Islet precursor cell (in vitro differentiated cells): ENCODE measurements at regions not wholly inside any gene's neighbourhood (a gene's known extent, or its start where the extent isn't known, plus 50 kb on each side); places are given as distances from the start of the nearest gene placed in this dataset.
"Not testable (repeated sequence)": the region's sequence is repeated elsewhere in the genome, so short reads cannot be mapped to it uniquely, and the experiment has no call there.

ENCODE experiments used
- DNase-seq: peaks from one replicate; pipeline ENCODE4 v3.0.0-alpha.2; 2018

DNA sequence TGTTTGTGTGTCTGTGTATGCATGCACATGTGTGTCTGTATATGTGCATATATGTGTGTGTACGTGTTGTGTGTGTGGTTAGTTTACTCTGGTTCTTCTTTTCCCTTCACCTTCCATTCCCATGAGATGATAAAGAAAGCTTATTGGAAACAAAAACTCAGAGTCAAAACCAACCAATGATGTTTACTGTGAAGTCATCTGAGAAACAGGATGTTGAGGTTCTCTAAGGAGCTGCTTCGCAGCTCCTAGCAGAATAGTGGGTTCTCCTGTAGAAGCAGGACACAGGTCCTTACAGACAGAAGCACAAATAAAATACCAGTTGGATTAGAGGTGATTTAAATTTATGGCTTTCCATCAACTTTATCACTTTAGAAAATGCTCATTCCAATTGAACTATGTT is 256.1 kb upstream of the PLET1 start:
- DNase-seq, result no peak

DNA sequence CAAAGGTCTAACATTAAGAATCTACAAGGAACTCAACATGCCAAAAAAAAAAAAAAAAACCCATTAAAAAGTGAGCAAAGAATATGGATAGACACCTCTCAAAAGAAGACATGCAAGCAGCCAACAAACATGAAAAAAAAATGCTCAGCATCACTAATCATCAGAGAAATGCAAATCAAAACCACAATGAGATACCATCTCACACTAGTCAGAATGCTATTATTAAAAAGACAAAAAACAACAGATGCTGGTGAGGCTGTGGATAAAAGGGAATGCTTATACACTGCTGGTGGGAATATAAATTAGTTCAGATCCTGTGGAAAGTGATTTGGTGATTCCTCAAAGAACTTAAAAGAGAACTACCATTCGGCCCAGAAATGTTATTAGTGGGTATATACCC is 257.7 kb upstream of the PLET1 start:
- no peak for DNase-seq

DNA sequence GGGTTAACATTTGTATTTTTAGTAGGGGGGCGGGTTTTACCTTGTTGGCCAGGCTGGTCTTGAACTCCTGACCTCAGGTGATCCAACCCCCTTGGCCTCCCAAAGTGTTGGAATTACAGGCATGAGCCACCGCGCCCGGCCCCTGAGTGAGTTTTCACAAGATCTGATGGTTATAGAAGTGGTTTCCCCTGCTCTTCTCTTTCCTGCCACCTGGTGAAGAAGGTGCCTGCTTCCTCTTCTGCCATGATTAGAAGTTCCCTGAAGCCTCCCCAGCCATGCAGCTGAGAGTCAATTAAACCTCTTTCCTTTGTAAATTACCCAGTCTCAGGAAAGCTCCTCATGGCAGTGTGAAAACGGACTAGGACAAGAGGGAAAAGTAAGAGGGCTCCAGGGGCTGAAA is 259.1 kb upstream of the PLET1 start:
- no peak for DNase-seq

DNA sequence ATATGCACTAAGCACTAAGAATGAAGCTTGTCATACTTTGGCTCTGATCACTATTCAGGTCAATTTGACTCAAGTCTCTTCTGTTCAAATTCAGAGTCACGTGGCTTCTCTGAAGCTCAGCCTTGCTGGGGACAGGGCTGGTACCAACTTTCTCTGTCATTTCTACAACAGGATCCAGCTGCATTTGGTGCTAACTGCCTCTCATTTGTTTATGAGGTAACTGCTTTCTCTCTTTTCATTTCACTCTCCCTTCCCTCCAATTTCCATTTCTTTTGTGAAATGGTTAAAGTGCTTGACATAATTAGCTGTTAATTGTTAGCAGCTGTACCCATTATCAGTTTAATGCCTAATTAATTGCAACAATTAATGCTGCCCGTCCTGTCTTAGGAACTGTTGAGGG is 259.7 kb upstream of the PLET1 start:
- no peak for DNase-seq

DNA sequence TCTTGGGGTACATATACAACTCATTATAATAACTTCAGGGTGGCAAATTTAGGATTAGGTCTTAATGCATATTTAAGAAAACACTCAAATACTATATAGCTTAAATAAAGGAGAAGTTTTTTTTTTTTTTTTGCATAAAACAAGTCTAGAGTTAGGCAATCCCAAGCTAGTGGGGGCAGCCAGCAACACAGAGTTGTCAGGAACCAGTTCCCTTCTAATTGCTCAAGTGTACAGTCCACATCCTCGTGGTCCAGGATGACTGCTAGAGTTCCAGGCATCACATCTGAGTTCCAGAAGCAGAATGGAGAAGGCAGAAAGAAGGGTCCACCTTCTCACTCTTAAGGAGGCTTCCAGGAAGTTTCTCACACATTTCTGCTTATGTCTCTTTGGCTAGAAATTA is 261.9 kb upstream of the PLET1 start:
- no peak for DNase-seq

DNA sequence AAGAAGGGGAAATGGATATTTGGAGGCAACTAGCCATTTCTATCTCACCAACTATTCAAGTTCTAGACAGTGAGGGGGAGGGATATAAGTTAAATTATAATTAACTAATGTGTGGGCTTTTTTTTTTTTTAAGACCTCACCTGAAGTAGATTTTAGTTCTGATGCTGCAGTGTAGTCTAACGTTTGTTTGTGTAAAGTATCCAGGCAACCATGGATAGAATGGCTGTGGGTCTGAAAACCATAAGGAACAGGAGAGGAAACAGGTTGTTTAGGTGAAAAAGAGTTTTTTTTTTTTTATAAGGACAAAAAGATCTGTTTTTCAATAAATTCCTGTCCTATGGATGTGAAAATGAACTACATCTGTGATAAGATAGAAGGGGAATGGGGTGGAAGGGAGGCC is 262.4 kb upstream of the PLET1 start:
- DNase-seq, result no peak

DNA sequence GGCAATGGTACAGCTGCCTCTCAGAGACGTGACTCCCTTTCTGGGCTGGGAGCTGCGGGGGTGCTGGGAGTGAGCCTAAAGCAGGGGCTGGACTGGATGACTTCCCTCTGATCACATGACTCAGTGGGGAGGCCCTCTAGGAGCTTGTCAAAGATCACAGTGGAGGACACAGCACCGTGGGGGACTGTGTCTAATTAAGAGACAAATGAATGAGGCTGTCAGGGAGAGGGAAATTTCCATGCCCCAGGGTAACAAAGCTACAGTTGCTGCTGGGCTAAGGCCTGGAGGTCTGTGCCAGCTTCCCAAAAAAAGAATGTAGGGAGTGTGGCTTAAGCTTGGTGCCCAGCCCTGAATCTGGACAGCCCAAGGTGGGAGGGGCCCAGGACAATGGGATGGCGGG is 262.8 kb upstream of the PLET1 start:
- peak; percentile 68 for DNase-seq

DNA sequence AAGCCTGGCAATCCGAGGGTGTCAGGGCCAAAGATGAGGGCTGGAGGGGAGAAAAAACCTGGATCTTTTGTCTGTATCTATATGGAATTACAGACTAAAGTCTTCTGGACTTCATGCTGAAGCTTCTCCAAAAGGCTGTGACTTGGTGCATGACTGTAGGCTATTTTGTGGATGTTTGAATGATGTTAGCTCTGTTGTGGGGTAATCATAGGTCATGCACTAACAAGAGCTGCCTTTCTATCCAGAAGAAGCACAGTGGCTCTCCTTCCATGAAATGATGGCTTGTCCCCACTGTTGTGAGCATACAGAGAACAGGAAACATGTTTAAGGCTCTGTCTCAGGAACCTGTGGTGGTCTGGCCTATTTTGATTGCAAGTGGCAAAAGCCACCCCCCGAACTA is 263.3 kb upstream of the PLET1 start:
- DNase-seq, result no peak

DNA sequence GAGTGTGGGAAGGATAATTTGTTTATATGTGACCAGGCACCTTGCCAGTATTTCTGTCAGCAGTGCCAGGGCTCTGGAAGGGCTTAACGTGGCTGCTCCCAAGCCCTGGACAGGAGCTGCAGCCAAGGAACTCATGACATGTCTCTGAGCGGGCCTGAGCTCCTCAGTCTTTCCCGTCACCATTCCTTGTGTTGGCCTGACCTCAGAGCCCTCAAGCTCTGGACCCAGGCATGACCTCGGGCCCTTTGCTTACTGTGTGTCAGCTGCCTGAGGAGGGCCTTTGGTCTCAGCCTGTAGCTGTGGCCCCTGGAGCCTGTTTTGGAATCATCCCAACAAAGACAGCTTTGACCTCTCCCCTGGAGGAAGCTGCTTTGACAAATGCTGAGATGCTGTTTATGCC is 264.1 kb upstream of the PLET1 start:
- no peak for DNase-seq

DNA sequence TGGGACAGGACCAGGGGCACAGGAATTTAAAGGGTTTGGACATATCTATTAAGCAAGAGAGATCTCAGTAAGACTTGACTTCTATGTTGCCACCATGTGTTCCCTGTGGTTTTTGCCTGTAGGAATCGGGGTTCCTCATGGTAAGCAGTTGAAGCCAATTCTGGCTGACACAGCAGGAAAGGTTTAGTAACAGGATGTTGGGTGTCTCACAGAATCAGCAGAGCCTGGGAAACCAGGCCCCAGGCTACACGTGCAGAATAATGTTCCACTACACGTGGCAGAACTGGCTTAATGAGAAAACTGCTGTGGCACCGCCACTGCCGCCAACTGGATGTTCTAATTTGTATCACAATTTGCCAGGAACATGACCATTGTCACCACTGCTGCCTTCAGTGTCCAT is 264.6 kb upstream of the PLET1 start:
- no peak for DNase-seq

DNA sequence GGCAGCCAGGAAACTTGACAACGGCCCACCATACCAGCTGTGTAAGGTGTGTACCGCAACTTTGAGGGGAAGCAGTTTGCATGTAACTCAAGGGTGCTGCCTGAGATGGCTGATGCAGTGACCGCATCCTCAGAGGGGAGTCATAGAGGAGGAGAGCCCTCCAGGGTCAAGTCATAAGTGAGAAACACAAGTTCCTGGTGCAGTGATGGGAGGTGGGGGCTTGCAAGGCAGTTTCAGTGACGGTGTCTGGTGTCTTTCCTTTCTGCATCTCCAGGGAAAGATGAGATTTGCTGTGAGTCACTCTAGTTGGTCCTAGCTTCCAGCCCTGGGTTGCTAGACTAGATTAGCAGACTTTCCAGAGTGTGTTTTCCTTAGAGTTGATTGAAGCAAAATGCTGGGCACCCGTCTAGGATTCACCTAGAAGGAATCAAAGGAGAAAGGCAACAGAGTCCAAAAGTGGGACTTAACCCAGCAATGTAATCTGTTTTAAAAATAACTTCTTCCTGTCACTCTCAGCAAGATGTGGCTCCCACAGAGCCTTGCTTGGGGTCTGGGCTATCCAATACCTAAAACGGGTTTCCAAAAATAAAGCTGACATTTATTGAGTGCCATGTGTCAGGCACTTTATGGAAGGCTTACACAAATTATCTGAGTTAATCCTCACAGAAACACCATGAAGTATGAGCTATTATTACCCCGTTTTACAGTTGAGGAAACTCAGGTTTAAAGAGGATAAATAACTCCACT is 265.4 kb upstream of the PLET1 start:
- no peak for DNase-seq

DNA sequence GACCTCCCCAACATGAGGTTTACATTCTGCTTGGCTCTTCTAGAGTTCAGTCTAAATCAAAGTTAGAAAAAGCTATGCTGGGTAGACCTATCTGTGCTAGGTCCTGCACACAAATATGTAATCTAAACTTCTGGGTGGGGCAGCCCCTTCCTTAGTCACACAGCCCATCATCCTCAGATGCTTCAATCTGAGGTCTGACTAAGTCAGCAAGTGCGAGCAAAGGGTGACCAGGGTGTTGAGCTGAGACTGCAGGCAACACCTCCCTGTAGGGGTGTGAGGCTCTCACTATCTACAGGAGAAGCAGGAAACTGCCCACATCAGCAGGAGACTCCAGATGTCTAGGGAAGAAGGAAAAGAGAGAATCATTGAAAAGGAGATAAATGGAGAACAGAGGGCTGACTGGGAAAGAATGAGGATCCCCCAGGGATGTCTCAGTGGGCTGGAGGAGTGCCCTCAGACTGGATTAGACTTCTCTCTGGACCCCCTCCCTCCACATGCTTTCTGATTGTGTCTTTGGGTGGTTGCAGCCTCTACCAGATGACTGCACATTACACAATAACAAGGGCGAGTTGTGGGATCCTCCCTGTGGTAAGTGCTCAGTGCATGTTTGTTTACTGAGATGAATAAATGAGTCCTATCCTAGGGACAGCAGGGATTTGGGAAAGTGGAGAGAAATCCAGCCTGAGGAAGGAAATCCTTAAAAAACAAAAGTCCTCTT is 266.2 kb upstream of the PLET1 start:
- no peak for DNase-seq

DNA sequence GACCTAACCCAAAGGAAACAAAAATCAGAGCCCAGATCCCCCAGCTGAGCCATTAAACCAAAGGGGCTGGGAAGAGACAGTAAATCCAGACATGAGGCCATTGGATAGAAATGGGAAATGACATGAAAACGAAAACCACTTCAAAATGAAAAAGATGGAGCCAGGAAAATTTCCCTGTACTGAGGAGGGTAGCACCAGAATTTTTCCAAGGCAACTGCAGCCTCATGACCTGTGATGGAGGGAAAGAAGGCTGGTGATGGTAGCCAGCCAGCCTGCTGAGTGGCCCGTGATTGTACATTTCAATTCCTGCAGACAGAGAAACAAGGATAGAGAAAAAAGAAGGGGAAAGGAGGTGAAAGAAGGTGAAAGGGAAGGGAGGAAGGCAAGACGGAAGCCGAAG is 268.4 kb upstream of the PLET1 start:
- no peak for DNase-seq

DNA sequence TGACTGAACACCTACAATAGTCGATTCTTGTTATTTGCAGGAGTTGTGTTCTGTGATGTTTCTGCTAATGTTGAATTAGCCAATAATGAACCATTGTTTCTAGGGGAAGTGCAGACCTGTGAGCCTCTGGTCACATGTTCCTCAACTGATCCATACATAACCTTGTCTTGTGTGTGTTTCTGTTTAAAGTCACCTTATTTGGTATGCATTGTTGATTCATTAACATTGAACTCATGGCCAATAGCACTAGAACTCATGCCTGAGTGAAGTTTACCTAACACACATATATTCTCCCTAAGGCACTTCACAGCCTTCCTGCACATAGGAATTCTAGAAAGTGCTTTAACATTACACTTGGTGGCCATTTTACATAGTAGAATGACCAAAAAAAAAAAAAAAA is 271.8 kb upstream of the PLET1 start:
- no peak for DNase-seq

DNA sequence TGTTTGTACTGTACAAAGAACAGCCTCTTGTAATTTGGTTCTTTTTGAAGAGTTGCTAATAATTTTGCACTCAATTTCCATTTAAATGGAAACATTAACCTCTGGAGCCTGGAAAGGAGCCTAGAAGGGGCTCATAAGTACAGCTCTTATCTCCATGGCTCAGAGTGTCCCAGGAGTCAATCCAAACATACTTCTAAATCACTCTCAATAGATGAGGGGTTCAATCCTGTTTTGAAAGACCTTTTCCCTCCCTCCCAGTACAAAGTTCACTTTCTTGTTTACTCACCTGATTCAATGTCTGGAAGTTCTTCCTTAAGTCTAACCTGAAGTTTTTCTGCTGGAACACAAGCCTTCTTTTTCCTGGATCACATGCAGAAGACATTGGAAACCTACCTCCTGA is 273.0 kb upstream of the PLET1 start:
- DNase-seq, result no peak

DNA sequence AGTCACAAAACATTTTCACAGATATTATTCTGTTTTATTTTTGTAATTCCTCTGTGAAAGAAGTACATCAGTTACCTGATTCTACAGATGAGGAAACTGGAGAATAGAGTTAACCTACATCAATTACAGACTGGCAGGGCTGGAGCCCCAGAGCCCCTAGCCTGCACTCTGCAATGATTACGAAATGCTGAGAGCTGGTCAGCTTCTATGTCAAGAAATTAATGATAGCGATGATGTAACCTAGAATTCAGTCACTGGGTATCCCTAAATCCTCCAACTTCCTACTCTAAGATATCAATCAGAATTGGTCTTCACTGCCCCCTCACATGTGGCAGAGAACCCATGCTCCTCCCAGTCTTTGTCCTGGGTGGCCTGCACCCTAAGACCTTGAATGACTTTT is 273.5 kb upstream of the PLET1 start:
- DNase-seq, result no peak

DNA sequence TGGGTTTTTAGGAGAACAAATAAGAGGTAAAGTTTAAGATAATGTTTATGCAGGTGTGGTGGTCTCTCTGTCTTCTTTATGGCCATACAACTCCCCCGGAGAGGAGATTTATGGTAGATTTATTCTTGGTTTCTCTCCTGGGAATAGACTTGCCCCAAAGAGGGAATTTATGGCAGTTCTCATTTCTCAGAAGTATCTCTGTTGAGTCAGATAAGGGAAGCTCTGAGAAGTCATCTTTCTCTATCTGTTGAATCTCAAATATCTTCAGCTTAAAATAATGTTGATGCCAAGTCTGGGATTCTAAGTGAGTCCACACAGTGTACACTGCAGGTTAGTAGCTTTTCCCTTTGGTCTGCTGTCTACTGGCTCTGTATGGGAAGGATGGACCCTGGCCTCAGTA is 276.4 kb upstream of the PLET1 start:
- DNase-seq, result no peak

DNA sequence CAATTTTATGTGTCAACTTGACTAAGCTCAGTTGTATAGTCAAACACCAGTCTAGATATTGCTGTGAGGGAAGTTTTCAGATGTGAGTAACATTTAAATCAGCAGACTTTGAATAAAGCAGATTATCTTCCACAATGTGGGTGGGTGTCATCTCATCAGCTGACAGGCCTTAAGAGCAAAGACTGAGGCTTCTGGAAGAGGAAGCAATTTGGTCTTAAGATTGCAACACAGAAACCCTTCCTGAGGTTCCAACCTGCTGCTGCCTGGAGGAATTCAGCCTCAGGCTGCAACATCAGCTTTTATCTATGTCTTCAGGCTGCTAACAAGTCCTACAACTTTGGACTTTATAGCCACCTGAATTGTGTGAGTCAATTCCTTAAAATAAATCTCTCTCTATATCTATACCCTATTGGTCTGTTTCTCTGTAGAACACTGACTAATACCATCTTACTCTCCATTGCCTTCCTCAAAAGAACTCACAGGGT is 277.2 kb upstream of the PLET1 start:
- no peak for DNase-seq

DNA sequence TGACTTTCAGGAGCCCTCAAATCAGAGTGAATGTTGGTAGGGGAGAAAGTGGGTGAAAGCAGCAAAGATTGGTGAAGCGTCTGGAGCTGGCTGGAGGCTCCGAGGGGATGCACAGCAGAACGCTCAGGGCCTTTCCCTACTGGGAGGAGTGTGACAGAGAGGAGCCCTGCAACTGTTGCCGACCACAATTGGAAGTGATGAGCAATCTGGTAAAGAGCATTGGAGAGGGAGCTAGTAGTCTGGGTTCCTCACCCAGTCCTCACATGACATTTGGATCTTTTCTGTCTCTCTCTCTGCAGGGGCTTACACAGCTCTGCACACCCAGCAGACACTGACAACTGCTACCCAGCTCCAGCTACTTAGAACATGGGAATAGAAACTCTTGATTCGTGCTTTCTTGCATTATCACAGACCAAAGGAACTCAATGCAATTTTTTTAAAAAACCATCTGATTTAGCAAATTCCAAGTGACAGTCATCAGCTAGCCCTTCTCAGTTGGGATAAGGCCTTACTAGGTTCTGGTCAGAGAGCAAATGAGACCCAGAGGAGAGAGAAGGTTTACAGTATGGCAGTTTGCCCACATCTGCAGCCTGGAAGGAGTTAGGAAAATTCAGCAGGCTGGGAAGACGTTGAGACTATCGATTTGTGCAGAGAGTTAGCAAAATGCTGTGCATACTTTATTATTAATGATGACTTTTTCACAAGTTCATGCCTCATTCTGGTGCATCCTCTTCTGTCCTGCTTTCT is 278.0 kb upstream of the PLET1 start:
- DNase-seq, result no peak

DNA sequence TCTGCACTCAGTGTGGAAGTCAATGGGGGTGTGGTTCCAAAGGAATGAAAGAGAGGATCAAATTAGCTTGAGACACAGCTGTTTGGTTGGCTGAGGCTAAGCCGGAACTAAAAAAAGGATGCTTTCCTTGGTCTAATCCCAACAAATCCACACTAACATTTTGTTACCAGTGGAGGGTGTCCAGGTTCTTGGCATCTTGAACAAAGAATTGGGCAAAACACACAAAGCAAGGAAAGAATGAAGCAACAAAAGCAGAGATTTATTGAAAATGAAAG is 278.6 kb upstream of the PLET1 start:
- DNase-seq, result not testable (repeated sequence)

DNA sequence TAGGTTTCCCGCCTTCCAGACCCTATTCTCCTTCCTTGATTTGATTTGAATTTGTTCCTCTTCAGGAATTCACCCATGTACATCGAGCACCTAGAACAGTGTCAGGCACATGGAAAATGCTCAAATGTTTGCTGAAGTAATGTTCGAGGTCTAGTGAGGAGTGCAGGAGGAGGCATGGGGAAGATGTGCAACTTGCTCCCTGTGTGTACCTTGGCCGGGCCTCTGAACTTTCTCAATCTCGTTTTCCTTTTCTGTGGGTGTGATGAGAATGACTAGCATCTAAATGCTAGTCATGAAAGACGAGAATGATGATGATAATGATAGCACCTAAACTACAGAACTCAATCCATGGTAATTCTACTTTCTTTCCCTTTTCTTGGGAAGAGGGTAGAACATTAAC is 279.1 kb upstream of the PLET1 start:
- no peak for DNase-seq

DNA sequence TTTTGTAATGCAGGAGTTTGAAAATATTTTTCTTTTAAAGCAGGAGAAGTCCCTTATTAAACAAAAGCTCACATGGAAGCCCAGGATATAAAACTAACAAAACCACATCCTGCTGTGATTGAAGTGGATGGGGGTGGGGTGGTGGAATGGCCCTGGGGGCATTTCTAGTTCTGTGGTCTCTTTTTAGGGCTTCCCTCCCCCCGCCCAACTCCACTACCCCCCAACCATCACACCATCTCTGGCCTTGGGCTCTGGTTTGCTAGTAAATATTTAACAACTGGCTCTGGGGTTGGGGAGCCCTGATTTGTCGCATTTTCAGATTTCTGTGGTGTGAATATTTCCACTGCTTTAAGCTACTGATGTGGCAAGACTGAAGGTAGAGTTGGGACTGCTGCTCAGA is 279.6 kb upstream of the PLET1 start:
- no peak for DNase-seq

DNA sequence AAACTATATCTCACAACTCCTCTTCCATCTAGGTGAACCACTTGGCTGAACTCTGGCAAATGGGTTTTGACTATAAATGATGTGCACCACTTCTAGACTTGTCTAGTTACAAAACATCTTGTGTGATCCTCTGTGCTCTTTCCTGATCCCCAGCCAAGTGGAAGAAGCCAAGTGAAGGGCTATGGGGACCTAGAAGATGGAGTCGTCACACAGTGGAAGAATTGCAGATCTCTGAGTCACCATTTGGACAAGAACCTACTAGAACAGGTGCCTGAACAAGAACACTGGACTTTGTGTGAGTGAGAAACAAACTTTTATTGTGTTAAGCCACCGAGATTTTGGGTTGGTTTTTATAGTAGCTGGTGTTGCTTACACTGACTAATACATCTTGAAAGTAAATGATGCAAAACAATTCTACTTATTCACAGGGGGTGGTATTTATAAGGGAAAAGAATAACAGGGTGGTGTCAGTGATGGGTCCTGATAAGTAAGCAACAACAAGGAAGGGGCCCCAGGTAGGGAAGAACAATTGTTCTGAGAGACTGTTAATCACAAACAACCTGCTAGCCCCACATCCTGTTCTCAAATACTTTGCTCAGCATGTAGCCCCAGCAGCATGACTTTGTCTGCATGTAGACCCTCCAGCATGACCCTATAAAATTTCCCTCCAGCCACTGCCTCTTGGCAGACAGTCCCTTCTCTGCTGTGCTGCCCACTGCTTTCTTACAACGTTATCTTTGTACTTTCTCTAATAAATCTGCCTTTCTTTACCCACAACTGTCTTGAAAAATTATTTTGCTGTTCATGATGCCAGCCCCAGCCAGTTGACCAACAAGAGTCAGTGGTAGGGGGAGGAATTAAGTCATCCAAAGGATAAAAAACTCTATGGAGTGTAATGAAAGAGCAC is 280.7 kb upstream of the PLET1 start:
- no peak for DNase-seq
